ENCODE measurements at regions not wholly inside any gene's neighbourhood (a gene's known extent, or its start where the extent isn't known, plus 50 kb on each side); places are given as distances from the start of the nearest gene placed in this dataset.

GRCh38 chr10:46232084-46232483 lies 54.7 kb upstream of the ANTXRL start:
- no peaks in the 10 kb centered on the region for H3K9me3 ChIP-seq (ENCODE audit: control insufficient read depth, insufficient read depth, low read length)
- peaks cover 5% of the 10 kb centered on the region for H3K4me1 ChIP-seq (ENCODE audit: control insufficient read depth, insufficient read depth, low read length)
- intact Hi-C loops (cut with micrococcal nuclease), result no loop called here
- no peak for ATAC-seq
- TF ChIP-seq CTCF (IDR thresholded peaks at IDR 0.05), result no peak
- no peaks in the 10 kb centered on the region for H3K36me3 ChIP-seq (ENCODE audit: control insufficient read depth, insufficient read depth, low read length)
- no peaks in the 10 kb centered on the region for H3K27me3 ChIP-seq (ENCODE audit: control insufficient read depth, insufficient read depth, low read length)
- Mint-ChIP-seq H3K4me1 (no peaks in the 10 kb centered on the region), H3K4me3 (no peak overlapping the region), H3K36me3 (no peaks in the 10 kb centered on the region), H3K27me3 (ENCODE audit: low read depth in 2 of 2) (peaks cover 7 to 15% of the 10 kb centered on the region in 2 donors), H3K27ac (no peak overlapping the region), H3K9me3 (peaks cover 2 to 7% of the 10 kb centered on the region in 2 donors)
- no peak for DNase-seq
- H3K4me3 ChIP-seq (ENCODE audit: low read length), result no peak overlapping the region
- H3K27ac ChIP-seq (ENCODE audit: low read length), result no peak overlapping the region
- 85% methylated on average over 2 of the region's 2 CpGs for WGBS (ENCODE audit: insufficient coverage)

GRCh38 chr10:46232666-46233065 lies 54.1 kb upstream of the ANTXRL start:
- no peaks in the 10 kb centered on the region for H3K27me3 ChIP-seq (ENCODE audit: control insufficient read depth, insufficient read depth, low read length)
- peaks cover 5% of the 10 kb centered on the region for H3K4me1 ChIP-seq (ENCODE audit: control insufficient read depth, insufficient read depth, low read length)
- no peak for DNase-seq
- H3K36me3 ChIP-seq (ENCODE audit: control insufficient read depth, insufficient read depth, low read length), result no peaks in the 10 kb centered on the region
- ATAC-seq, result no peak
- no peak for TF ChIP-seq CTCF (IDR thresholded peaks at IDR 0.05)
- H3K27ac ChIP-seq (ENCODE audit: low read length), result no peak overlapping the region
- Mint-ChIP-seq H3K27ac (no peak overlapping the region), H3K4me1 (no peaks in the 10 kb centered on the region), H3K9me3 (peaks cover 2 to 7% of the 10 kb centered on the region in 2 donors), H3K4me3 (no peak overlapping the region), H3K27me3 (ENCODE audit: low read depth in 2 of 2) (peaks cover 7 to 15% of the 10 kb centered on the region in 2 donors), H3K36me3 (no peaks in the 10 kb centered on the region)
- 91% methylated on average over 9 of the region's 9 CpGs for WGBS (ENCODE audit: insufficient coverage)
- intact Hi-C loops (cut with micrococcal nuclease), result no loop called here
- no peaks in the 10 kb centered on the region for H3K9me3 ChIP-seq (ENCODE audit: control insufficient read depth, insufficient read depth, low read length)
- H3K4me3 ChIP-seq (ENCODE audit: low read length), result no peak overlapping the region

GRCh38 chr10:46233181-46233580 lies 53.6 kb upstream of the ANTXRL start:
- no peaks in the 10 kb centered on the region for H3K27me3 ChIP-seq (ENCODE audit: control insufficient read depth, insufficient read depth, low read length)
- Mint-ChIP-seq H3K27me3 (ENCODE audit: low read depth in 2 of 2) (peaks cover 7 to 15% of the 10 kb centered on the region in 2 donors), H3K4me1 (no peaks in the 10 kb centered on the region), H3K36me3 (no peaks in the 10 kb centered on the region), H3K4me3 (no peak overlapping the region), H3K27ac (no peak overlapping the region), H3K9me3 (peaks cover 2 to 7% of the 10 kb centered on the region in 2 donors)
- no peaks in the 10 kb centered on the region for H3K36me3 ChIP-seq (ENCODE audit: control insufficient read depth, insufficient read depth, low read length)
- H3K27ac ChIP-seq (ENCODE audit: low read length), result no peak overlapping the region
- H3K4me3 ChIP-seq (ENCODE audit: low read length), result no peak overlapping the region
- intact Hi-C loops (cut with micrococcal nuclease), result no loop called here
- H3K4me1 ChIP-seq (ENCODE audit: control insufficient read depth, insufficient read depth, low read length), result peaks cover 5% of the 10 kb centered on the region
- no peaks in the 10 kb centered on the region for H3K9me3 ChIP-seq (ENCODE audit: control insufficient read depth, insufficient read depth, low read length)
- no peak for TF ChIP-seq CTCF (IDR thresholded peaks at IDR 0.05)
- no peak for DNase-seq
- no peak for ATAC-seq
- WGBS (ENCODE audit: insufficient coverage), result 79% methylated on average over 3 of the region's 3 CpGs

GRCh38 chr10:46234026-46234425 lies 52.8 kb upstream of the ANTXRL start:
- TF ChIP-seq CTCF (IDR thresholded peaks at IDR 0.05), result no peak
- 88% methylated on average over 3 of the region's 3 CpGs for WGBS (ENCODE audit: insufficient coverage)
- H3K4me3 ChIP-seq (ENCODE audit: low read length), result no peak overlapping the region
- no peak overlapping the region for H3K27ac Mint-ChIP-seq
- H3K4me3 Mint-ChIP-seq, result no peak overlapping the region
- H3K36me3 ChIP-seq (ENCODE audit: control insufficient read depth, insufficient read depth, low read length), result no peaks in the 10 kb centered on the region
- DNase-seq, result peak in 1 of 2 donors; percentile 12
- H3K36me3 Mint-ChIP-seq, result no peaks in the 10 kb centered on the region
- intact Hi-C loops (cut with micrococcal nuclease), result no loop called here
- ATAC-seq, result no peak
- H3K4me1 ChIP-seq (ENCODE audit: control insufficient read depth, insufficient read depth, low read length), result peaks cover under 1% of the 10 kb centered on the region
- no peaks in the 10 kb centered on the region for H3K4me1 Mint-ChIP-seq
- H3K9me3 ChIP-seq (ENCODE audit: control insufficient read depth, insufficient read depth, low read length), result no peaks in the 10 kb centered on the region
- H3K27me3 Mint-ChIP-seq (ENCODE audit: low read depth in 2 of 2), result peaks cover 7 to 13% of the 10 kb centered on the region in 2 donors
- H3K27me3 ChIP-seq (ENCODE audit: control insufficient read depth, insufficient read depth, low read length), result no peaks in the 10 kb centered on the region
- peaks cover 2 to 7% of the 10 kb centered on the region in 2 donors for H3K9me3 Mint-ChIP-seq
- H3K27ac ChIP-seq (ENCODE audit: low read length), result no peak overlapping the region

Data from natural killer cell (primary cell).